Right atrium auricular region (tissue), 2 donors: ENCODE measurements at regions not wholly inside any gene's neighbourhood (a gene's known extent, or its start where the extent isn't known, plus 50 kb on each side); places are given as distances from the start of the nearest gene placed in this dataset.

Experiments used
- DNase-seq: peaks from one replicate; pipeline ENCODE4 v3.0.0-alpha.2; 2019; ENCODE audit warnings: low spot score
- H3K27ac ChIP-seq, 2 donors: fragments of 200-600 bp; sonication (generic); 1 replicate in 1 of 2; 2 replicates in 1 of 2; pipeline ENCODE4 v1.5.1; 2016 to 2019
- H3K27me3 ChIP-seq, 2 donors: fragments of 200-600 bp; sonication (generic); one replicate each; pipeline versions ENCODE4 v1.5.1 to v1.6.0; 2017 to 2019
- H3K36me3 ChIP-seq: fragments of 200-600 bp; sonication (generic); one replicate; pipeline ENCODE4 v1.5.1; 2016
- H3K4me1 ChIP-seq, 2 donors: fragments of 200-600 bp; sonication (generic); one replicate each; pipeline versions ENCODE4 v1.5.1 to v1.6.0; 2017 to 2019
- H3K4me3 ChIP-seq, 2 donors: fragments of 200-600 bp; sonication (generic); 1 replicate in 1 of 2; 2 replicates in 1 of 2; pipeline ENCODE4 v1.5.1; 2017 to 2019; ENCODE audit warnings: mild to moderate bottlenecking in 1 of 2, moderate library complexity in 1 of 2
- H3K9me3 ChIP-seq, 2 donors: fragments of 200-600 bp; sonication (generic); one replicate each; pipeline ENCODE4 v1.5.1; 2019
- CTCF ChIP-seq, 2 donors: fragments of 200-600 bp; sonication (generic); IDR thresholded peaks; one replicate each; pipeline ENCODE4 v1.5.1; 2019; ENCODE audit warnings: antibody characterized with exemption in 2 of 2

- Histone ChIP-seq H3K9me3 (no peaks in the 10 kb centered on the region), H3K4me3 (no peak overlapping the region), H3K4me1 (no peaks in the 10 kb centered on the region), H3K27me3 (no peaks in the 10 kb centered on the region), H3K27ac (no peak overlapping the region), H3K36me3 (no peaks in the 10 kb centered on the region)
- TF ChIP-seq CTCF (IDR thresholded peaks at IDR 0.05): no peak
- DNase-seq: no peak
These were observed 418.6 kb upstream of the ZMIZ1 start for GRCh38 chr10:78650122-78650521.

GRCh38 chr10:78651287-78651686, 417.5 kb upstream of the ZMIZ1 start:
- Histone ChIP-seq H3K4me1 (no peaks in the 10 kb centered on the region), H3K27me3 (no peaks in the 10 kb centered on the region), H3K27ac (no peak overlapping the region), H3K36me3 (no peaks in the 10 kb centered on the region), H3K9me3 (no peaks in the 10 kb centered on the region), H3K4me3 (no peak overlapping the region)
- DNase-seq: no peak
- TF ChIP-seq CTCF (IDR thresholded peaks at IDR 0.05): no peak

- H3K36me3 ChIP-seq: no peaks in the 10 kb centered on the region
- no peaks in the 10 kb centered on the region for H3K27me3 ChIP-seq
- no peak for DNase-seq
- no peak overlapping the region for H3K27ac ChIP-seq
- no peaks in the 10 kb centered on the region for H3K9me3 ChIP-seq
- H3K4me3 ChIP-seq: no peak overlapping the region
- no peak for TF ChIP-seq CTCF (IDR thresholded peaks at IDR 0.05)
- H3K4me1 ChIP-seq: no peaks in the 10 kb centered on the region
These were observed 415.2 kb upstream of the ZMIZ1 start for GRCh38 chr10:78653555-78653954.

DNA sequence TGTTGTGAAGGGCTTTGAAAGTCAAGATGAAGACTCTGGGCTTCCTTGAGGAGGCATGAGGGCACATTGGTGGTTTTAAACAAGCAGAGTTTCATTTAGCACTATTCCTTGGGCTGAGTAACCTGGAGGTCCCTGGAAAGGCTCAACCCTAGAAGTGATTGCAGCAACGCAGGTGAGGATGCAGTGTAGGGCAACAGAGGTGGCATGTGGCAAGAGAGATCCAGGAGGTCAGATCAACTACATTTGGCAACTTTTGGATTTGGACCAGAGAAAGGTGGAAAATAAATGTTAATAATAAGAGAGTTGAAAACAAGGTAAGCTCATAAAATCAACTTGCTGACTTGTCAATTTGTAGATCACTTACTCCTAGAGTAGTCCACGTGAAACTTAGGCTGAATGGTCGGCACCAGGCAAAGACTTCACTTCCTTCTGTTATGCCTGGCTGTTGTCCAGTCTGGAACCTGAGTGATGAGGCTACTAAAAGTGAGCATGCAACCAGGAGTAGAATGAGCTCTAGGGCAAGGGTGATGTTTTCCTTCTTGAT, 414.6 kb upstream of the ZMIZ1 start:
- H3K36me3 ChIP-seq: no peaks in the 10 kb centered on the region
- H3K4me3 ChIP-seq: no peak overlapping the region
- TF ChIP-seq CTCF (IDR thresholded peaks at IDR 0.05): no peak
- no peaks in the 10 kb centered on the region for H3K4me1 ChIP-seq
- H3K27ac ChIP-seq: no peak overlapping the region
- no peak for DNase-seq
- H3K9me3 ChIP-seq: no peaks in the 10 kb centered on the region
- H3K27me3 ChIP-seq: no peaks in the 10 kb centered on the region

DNA sequence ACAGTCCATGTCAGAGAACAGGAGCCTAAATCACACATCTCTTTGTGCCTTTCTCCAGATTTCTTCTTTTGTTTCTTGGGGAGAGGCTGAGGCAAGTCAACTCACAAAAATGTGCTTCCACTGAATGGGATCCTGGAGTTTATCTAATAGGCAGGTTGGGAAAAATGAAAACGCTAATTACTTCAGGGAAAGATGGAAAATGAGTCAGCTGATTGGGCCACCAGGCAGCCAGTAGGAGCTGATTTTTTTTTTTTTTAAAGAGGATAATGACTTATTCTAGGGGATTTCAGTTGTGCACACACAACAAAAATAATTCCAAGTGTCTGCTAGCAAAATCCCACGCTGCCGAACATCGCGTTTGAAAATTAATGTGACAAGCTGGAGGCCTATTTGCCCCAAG, 412.8 kb upstream of the ZMIZ1 start:
- Histone ChIP-seq H3K4me1 (no peaks in the 10 kb centered on the region), H3K27ac (no peak overlapping the region), H3K27me3 (no peaks in the 10 kb centered on the region), H3K4me3 (no peak overlapping the region), H3K9me3 (no peaks in the 10 kb centered on the region), H3K36me3 (no peaks in the 10 kb centered on the region)
- TF ChIP-seq CTCF (IDR thresholded peaks at IDR 0.05): no peak
- DNase-seq: no peak

DNA sequence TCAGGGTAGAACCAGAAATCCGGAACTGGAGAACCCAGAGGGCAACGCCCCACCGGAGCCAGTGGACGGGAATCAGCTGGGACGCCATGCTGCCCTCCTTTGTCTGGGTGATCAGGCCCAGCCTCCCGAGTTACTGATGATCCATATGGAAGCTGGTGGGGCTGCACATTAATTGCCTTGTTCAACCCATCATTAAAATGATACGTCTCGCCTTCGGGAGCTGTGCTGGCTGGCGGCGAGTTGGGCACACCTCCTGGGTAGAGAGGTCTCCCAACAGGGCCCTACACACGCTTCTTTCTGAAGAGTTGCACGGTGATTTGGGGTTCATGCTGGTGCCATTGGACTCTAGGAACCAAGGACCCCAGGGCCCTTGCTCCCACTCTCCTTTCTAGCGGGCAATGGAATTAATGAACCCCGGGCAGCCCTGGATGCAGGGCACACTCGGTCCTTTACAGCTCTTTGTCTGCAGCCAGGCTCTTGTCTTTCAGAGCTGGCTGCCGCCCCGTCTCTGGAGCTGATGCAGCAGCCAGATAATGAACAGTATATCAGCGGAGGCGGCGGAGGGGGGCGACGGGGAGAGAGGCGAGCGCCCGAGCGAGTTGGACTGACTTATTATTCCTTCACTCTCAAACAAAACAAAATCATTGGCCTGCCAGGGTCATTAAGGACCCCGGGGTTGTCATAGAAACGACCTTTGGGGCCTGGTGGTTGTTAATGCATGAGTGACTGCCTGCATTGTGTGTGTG, 412.2 kb upstream of the ZMIZ1 start:
- Histone ChIP-seq H3K4me1 (no peaks in the 10 kb centered on the region), H3K9me3 (no peaks in the 10 kb centered on the region), H3K27ac (no peak overlapping the region), H3K27me3 (no peaks in the 10 kb centered on the region), H3K4me3 (no peak overlapping the region), H3K36me3 (no peaks in the 10 kb centered on the region)
- TF ChIP-seq CTCF (IDR thresholded peaks at IDR 0.05): no peak
- DNase-seq: no peak
